Activated T-cell treated with anti-CD3 and anti-CD28 coated beads, Interleukin-2, amount 50 U/mL, for 72 hours (primary cell): ENCODE measurements at regions not wholly inside any gene's neighbourhood (a gene's known extent, or its start where the extent isn't known, plus 50 kb on each side); places are given as distances from the start of the nearest gene placed in this dataset.
"Not testable (repeated sequence)": the region's sequence is repeated elsewhere in the genome, so short reads cannot be mapped to it uniquely, and the experiment has no call there.

Source experiments
- ATAC-seq, 2 donors: fragments of 150-1000 bp; cut with Tn5 transposase; replicated peaks in 1 of 2; 2 replicates each; pipeline ENCODE4 v1.10.0; 2021; ENCODE audit warnings: moderate library complexity in 2 of 2, mild to moderate bottlenecking in 1 of 2
- DNase-seq, 2 donors: peaks; one replicate each; pipeline ENCODE4 v3.0.0; 2021 to 2022; ENCODE audit warnings: mixed read lengths in 1 of 2
- H3K27ac Mint-ChIP-seq: one replicate; pipeline ENCODE4 v1.8.0; 2022; ENCODE audit warnings: mild to moderate bottlenecking, moderate library complexity, mixed read lengths
- H3K27me3 Mint-ChIP-seq: one replicate; pipeline ENCODE4 v1.8.0; 2022; ENCODE audit warnings: low read depth, mixed read lengths
- H3K36me3 Mint-ChIP-seq, 2 donors: one replicate each; pipeline ENCODE4 v1.8.0; 2022; ENCODE audit warnings: mixed read lengths in 2 of 2, mild to moderate bottlenecking in 1 of 2; ENCODE audit not compliant: insufficient read depth in 2 of 2
- H3K4me1 Mint-ChIP-seq: one replicate; pipeline ENCODE4 v1.8.0; 2022; ENCODE audit warnings: low read depth, mixed read lengths
- H3K4me3 Mint-ChIP-seq, 2 donors: one replicate each; pipeline ENCODE4 v1.8.0; 2022; ENCODE audit warnings: mild to moderate bottlenecking in 2 of 2, mixed read lengths in 2 of 2, moderate library complexity in 2 of 2
- H3K9me3 Mint-ChIP-seq, 2 donors: one replicate each; pipeline ENCODE4 v1.8.0; 2022; ENCODE audit warnings: mixed read lengths in 2 of 2

DNA sequence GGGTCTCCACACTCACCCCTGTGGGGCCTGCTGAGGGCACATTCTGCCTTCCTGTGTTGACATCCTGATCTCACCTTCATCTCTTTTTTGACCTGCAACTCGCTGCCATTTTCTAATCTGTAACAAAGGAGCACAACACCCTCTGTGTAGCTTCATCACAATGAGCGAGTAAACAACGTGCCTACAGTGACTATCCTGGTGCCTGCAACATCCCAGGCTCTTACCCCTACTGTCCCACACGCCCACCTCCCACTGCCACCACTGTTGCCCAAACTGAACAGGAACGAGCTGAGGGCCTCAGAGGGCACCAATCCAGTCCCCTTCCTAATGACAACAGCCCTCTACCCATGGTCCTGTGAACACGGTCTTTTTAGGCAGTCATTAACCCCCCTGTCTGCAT lies 102.2 kb upstream of the GJB6 start:
- ATAC-seq (no peak), DNase-seq (no peak)
- H3K36me3 Mint-ChIP-seq, result peaks cover 0 to 2% of the 10 kb centered on the region in 2 donors
- H3K27me3 Mint-ChIP-seq, result no peaks in the 10 kb centered on the region
- H3K4me1 Mint-ChIP-seq, result peaks cover 6% of the 10 kb centered on the region
- H3K27ac Mint-ChIP-seq, result no peak overlapping the region
- H3K4me3 Mint-ChIP-seq, result no peak overlapping the region
- peaks cover 0 to 3% of the 10 kb centered on the region in 2 donors for H3K9me3 Mint-ChIP-seq

DNA sequence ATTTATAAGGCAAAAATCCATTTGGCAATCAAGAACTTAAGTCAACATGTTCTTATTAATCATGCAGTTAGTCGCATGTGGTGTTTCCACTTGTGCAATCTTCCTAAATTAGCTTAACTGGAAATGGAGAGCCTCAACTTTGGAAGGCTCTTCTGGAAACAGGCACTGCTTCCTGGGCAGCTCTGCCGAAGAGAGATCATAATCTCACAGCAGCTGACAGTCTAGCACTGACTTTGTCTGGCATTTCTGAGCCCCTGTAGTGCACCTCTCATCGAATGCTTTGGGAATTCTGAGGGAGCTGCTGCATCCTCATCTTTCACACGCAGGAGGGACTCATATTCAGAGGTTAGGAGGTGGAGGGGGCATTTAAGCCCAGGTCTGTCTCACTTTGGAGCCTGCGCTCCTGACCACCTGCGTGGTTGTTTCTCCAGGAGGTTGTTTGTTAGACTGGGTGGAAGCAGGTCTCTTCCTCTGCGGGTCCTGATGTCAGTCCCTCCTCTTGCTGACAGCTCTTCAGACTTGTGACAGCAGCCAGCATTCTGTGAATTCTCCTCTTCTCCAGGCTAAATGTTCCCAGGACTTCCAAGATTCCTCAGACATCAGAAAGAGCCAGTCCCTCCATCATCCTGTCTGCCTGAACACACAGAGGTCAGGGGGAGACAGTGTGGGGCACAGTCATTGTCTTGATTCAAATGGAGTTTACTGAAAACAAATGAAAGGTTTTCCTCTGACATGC lies 100.4 kb upstream of the GJB6 start:
- Mint-ChIP-seq H3K9me3 (peaks cover 6 to 9% of the 10 kb centered on the region in 2 donors), H3K36me3 (peaks cover 2 to 5% of the 10 kb centered on the region in 2 donors)

GRCh38 chr13:20331949-20332348 lies 99.8 kb upstream of the GJB6 start:
- ATAC-seq (peak in 1 of 2 donors; percentile 60), DNase-seq (no peak)
- Mint-ChIP-seq H3K4me3 (peak overlapping the region in 1 of 2 donors; percentile 9), H3K4me1 (peaks cover 3% of the 10 kb centered on the region), H3K36me3 (peaks cover 2 to 7% of the 10 kb centered on the region in 2 donors), H3K9me3 (peaks cover 6 to 9% of the 10 kb centered on the region in 2 donors), H3K27ac (no peak overlapping the region), H3K27me3 (no peaks in the 10 kb centered on the region)

More for the DNA sequence above, 100.4 kb upstream of the GJB6 start:
- Mint-ChIP-seq H3K27ac (no peak overlapping the region), H3K4me1 (peaks cover 6% of the 10 kb centered on the region), H3K4me3 (peak overlapping the region in 1 of 2 donors; percentile 9), H3K27me3 (no peaks in the 10 kb centered on the region)
- DNase-seq (no peak), ATAC-seq (peak in 1 of 2 donors; percentile 23)

- H3K9me3 Mint-ChIP-seq, result peaks cover 6 to 9% of the 10 kb centered on the region in 2 donors
- H3K4me3 Mint-ChIP-seq, result no peak overlapping the region
- H3K36me3 Mint-ChIP-seq, result peaks cover 2 to 7% of the 10 kb centered on the region in 2 donors
- H3K27me3 Mint-ChIP-seq, result no peaks in the 10 kb centered on the region
- ATAC-seq, result no peak
- DNase-seq, result no peak
- no peaks in the 10 kb centered on the region for H3K4me1 Mint-ChIP-seq
- H3K27ac Mint-ChIP-seq, result no peak overlapping the region
Measured at GRCh38 chr13:20331419-20331818, 99.3 kb upstream of the GJB6 start.

DNA sequence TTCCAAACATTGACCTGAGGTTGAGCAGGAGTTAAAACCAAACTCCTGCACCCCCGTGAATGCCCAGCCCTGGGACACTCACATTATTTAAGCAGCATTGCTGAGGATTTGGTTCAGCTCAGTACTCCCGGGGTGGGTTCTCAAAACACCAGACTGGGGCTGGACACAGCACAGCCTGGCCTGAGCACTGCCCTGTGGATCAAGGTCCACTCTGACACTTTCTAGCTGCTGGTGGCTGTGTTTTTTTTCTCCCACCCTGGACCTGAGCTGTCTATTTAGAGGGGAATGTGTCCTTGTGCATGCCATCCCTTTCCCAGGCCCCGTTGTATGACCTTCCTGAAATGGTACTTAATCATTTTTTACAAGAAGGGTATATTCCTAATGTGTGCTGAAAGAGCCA lies 94.7 kb upstream of the GJB6 start:
- Mint-ChIP-seq H3K4me1 (no peaks in the 10 kb centered on the region), H3K27me3 (no peaks in the 10 kb centered on the region), H3K9me3 (peaks cover 9 to 12% of the 10 kb centered on the region in 2 donors), H3K27ac (no peak overlapping the region), H3K36me3 (peaks cover 7 to 11% of the 10 kb centered on the region in 2 donors), H3K4me3 (no peak overlapping the region)
- ATAC-seq, result no peak
- DNase-seq, result no peak

- no peaks in the 10 kb centered on the region for H3K4me1 Mint-ChIP-seq
- DNase-seq, result no peak
- no peak for ATAC-seq
- H3K4me3 Mint-ChIP-seq, result no peak overlapping the region
- H3K27ac Mint-ChIP-seq, result no peak overlapping the region
- peaks cover 9 to 12% of the 10 kb centered on the region in 2 donors for H3K9me3 Mint-ChIP-seq
- no peaks in the 10 kb centered on the region for H3K27me3 Mint-ChIP-seq
- peaks cover 7 to 11% of the 10 kb centered on the region in 2 donors for H3K36me3 Mint-ChIP-seq
Measured at GRCh38 chr13:20326276-20326675, 94.2 kb upstream of the GJB6 start.

- Mint-ChIP-seq H3K9me3 (peaks cover 0 to 6% of the 10 kb centered on the region in 2 donors), H3K27ac (no peak overlapping the region), H3K36me3 (peaks cover 4 to 5% of the 10 kb centered on the region in 2 donors), H3K27me3 (peaks cover 8% of the 10 kb centered on the region), H3K4me1 (no peaks in the 10 kb centered on the region), H3K4me3 (no peak overlapping the region)
- DNase-seq (no peak), ATAC-seq (no peak)
Measured at GRCh38 chr13:20320885-20321284, 88.8 kb upstream of the GJB6 start.

DNA sequence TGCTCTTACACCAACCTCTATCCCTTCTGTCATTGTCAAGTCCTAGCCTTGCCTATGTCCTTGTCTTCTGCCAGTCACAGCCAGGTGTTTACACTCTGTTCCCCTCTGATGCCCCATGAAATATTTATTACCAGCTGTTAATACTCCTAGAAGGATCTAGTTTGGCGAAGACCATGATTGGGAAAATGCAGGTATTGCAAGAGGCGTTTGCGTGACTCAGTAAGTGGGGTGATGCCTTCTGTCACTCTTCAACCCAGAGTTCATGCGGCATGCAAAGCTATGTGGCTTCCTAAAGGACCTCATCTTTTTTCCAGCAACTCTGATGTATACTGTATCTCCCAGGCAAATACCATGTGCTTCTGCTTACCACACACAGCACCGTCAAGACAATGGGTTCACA lies 81.8 kb upstream of the GJB6 start:
- H3K27ac Mint-ChIP-seq, result no peak overlapping the region
- H3K27me3 Mint-ChIP-seq, result peaks cover 8% of the 10 kb centered on the region
- ATAC-seq (no peak), DNase-seq (no peak)
- H3K9me3 Mint-ChIP-seq, result no peaks in the 10 kb centered on the region
- no peak overlapping the region for H3K4me3 Mint-ChIP-seq
- H3K36me3 Mint-ChIP-seq, result no peaks in the 10 kb centered on the region
- no peaks in the 10 kb centered on the region for H3K4me1 Mint-ChIP-seq

- no peak for ATAC-seq
- H3K27ac Mint-ChIP-seq, result no peak overlapping the region
Measured at GRCh38 chr13:20312292-20312691, 80.2 kb upstream of the GJB6 start.

DNA sequence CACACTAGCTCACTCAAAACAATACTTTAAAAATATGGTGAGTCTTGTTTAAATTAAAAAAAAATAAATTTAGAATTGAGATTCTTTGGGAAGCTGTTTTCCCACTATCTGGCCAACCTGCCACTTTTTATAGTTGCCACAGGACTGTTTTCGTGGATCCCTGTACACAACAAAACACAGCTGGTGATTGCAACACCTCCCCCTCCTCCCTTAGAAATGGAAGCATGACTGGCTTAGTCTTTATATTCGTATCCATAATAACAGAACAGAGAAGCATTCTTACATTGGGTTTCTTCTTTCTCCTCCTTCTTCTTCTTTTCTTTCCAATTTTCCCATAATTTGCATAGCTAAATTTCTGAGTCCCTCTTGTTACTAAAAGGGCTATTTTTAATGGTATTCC lies 79.5 kb upstream of the GJB6 start:
- H3K36me3 Mint-ChIP-seq, result peaks cover 0 to 1% of the 10 kb centered on the region in 2 donors
- DNase-seq, result no peak
- peaks cover 0 to 9% of the 10 kb centered on the region in 2 donors for H3K9me3 Mint-ChIP-seq
- H3K27ac Mint-ChIP-seq, result no peak overlapping the region
- no peak overlapping the region for H3K4me3 Mint-ChIP-seq
- no peaks in the 10 kb centered on the region for H3K27me3 Mint-ChIP-seq
- no peak for ATAC-seq
- no peaks in the 10 kb centered on the region for H3K4me1 Mint-ChIP-seq

More at GRCh38 chr13:20312292-20312691, 80.2 kb upstream of the GJB6 start:
- DNase-seq, result no peak
- H3K4me3 Mint-ChIP-seq, result no peak overlapping the region
- H3K9me3 Mint-ChIP-seq, result peaks cover 0 to 9% of the 10 kb centered on the region in 2 donors
- H3K27me3 Mint-ChIP-seq, result peaks cover under 1% of the 10 kb centered on the region
- peaks cover 0 to 1% of the 10 kb centered on the region in 2 donors for H3K36me3 Mint-ChIP-seq
- H3K4me1 Mint-ChIP-seq, result no peaks in the 10 kb centered on the region

- DNase-seq, result no peak
- Mint-ChIP-seq H3K27me3 (no peaks in the 10 kb centered on the region), H3K4me1 (no peaks in the 10 kb centered on the region), H3K27ac (no peak overlapping the region), H3K9me3 (peaks cover 0 to 10% of the 10 kb centered on the region in 2 donors), H3K36me3 (peaks cover 0 to 1% of the 10 kb centered on the region in 2 donors), H3K4me3 (no peak overlapping the region)
- ATAC-seq, result no peak
Measured at GRCh38 chr13:20311022-20311421, 78.9 kb upstream of the GJB6 start.

DNA sequence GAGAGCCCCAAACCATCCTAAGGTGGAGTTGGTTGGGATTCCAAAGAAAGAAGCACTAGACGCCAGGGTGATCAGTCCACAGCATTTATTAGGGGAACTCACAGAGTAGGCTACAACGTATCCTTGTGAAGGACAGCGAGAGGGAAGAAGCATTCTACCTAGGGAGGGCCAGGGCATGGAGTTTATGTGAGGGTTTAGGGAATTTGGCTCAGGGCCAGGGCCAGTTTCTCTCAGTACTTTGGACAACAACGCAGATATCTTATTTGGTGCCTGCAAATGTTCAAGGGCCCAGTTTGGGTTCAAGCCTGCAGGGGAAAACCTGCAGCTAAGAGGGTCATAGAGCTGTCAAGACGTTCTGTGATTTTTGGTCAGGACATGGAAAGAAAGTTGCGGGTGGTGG lies 73.9 kb upstream of the GJB6 start:
- Mint-ChIP-seq H3K36me3 (peaks cover 0 to 1% of the 10 kb centered on the region in 2 donors), H3K4me1 (peaks cover 4% of the 10 kb centered on the region), H3K27ac (no peak overlapping the region), H3K9me3 (peaks cover 0 to 10% of the 10 kb centered on the region in 2 donors), H3K27me3 (peaks cover 24% of the 10 kb centered on the region), H3K4me3 (no peak overlapping the region)
- DNase-seq (no peak), ATAC-seq (no peak)

GRCh38 chr13:20305587-20305986 lies 73.5 kb upstream of the GJB6 start:
- Mint-ChIP-seq H3K36me3 (peaks cover 0 to 1% of the 10 kb centered on the region in 2 donors), H3K4me3 (no peak overlapping the region)

GRCh38 chr13:20304061-20304460 lies 71.9 kb upstream of the GJB6 start:
- not testable (repeated sequence) for H3K27ac Mint-ChIP-seq, ATAC-seq, H3K4me1 Mint-ChIP-seq, H3K4me3 Mint-ChIP-seq, DNase-seq, H3K36me3 Mint-ChIP-seq
- peaks cover 0 to 10% of the 10 kb centered on the region in 2 donors for H3K9me3 Mint-ChIP-seq
- peaks cover 38% of the 10 kb centered on the region for H3K27me3 Mint-ChIP-seq

More at GRCh38 chr13:20305587-20305986, 73.5 kb upstream of the GJB6 start:
- H3K27ac Mint-ChIP-seq, result no peak overlapping the region
- no peak for ATAC-seq
- H3K4me1 Mint-ChIP-seq, result peaks cover 4% of the 10 kb centered on the region
- H3K27me3 Mint-ChIP-seq, result peaks cover 27% of the 10 kb centered on the region
- no peak for DNase-seq
- peaks cover 0 to 10% of the 10 kb centered on the region in 2 donors for H3K9me3 Mint-ChIP-seq
